IPS DF 6.9 (cell line): ENCODE measurements at regions not wholly inside any gene's neighbourhood (a gene's known extent, or its start where the extent isn't known, plus 50 kb on each side); places are given as distances from the start of the nearest gene placed in this dataset.
"Not testable (repeated sequence)": the region's sequence is repeated elsewhere in the genome, so short reads cannot be mapped to it uniquely, and the experiment has no call there.

Experiments used
- DNase-seq: peaks from one replicate; pipeline ENCODE4 v3.0.0-alpha.2; 2013; ENCODE audit warnings: low read depth, low spot score
- H3K27ac ChIP-seq: one replicate; pipeline ENCODE4 v1.5.1; 2013; ENCODE audit warnings: low read length, control low read depth
- H3K27me3 ChIP-seq: 2 replicates; pipeline ENCODE4 v1.6.1; 2013; ENCODE audit warnings: mild to moderate bottlenecking, low read length; ENCODE audit not compliant: control insufficient read depth, insufficient read depth
- H3K36me3 ChIP-seq: 2 replicates; pipeline ENCODE4 v1.6.1; 2013; ENCODE audit warnings: low read length; ENCODE audit not compliant: control insufficient read depth, insufficient read depth
- H3K4me1 ChIP-seq: 2 replicates; pipeline ENCODE4 v1.6.1; 2013; ENCODE audit warnings: low read length; ENCODE audit not compliant: control insufficient read depth, insufficient read depth
- H3K4me3 ChIP-seq: 2 replicates; pipeline ENCODE4 v1.5.1; 2013; ENCODE audit warnings: mild to moderate bottlenecking, low read length
- H3K9me3 ChIP-seq: 2 replicates; pipeline ENCODE4 v1.6.1; 2013; ENCODE audit warnings: low read length, inconsistent platforms; ENCODE audit not compliant: control insufficient read depth, insufficient read depth
- WGBS: extraction: QIAGEN DNeasy Blood & Tissue Kit; methylation state at CpG from one replicate; pipeline ENCODE4 v1.1.7; 2013; ENCODE audit warnings: mixed read lengths, missing lambda C conversion rate; ENCODE audit not compliant: insufficient read length, insufficient coverage; 5-methylcytosine and 5-hydroxymethylcytosine counted together

DNA sequence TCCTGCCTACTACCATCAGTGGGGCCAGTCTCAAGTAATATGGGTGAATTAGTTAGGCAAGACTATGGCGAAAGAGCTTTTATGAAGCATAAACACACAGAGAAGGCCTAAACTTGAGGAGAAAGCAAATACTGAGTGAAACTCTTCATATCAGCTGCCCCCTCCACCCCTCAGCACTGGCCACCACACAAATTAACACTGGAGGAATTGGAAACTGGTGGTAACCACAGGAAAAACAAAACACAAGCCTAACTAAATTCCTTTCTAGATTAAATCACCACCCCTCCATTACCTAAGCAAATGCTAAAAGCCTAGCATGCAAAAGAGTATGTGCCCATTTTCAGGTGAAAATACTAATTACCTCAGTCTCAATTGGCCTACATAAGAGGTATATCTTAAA, 774.7 kb upstream of the NECTIN3 start:
- H3K4me1 ChIP-seq, result no peaks in the 10 kb centered on the region; the same call in 1 of the 2 replicates
- H3K36me3 ChIP-seq, result no peaks in the 10 kb centered on the region
- no CpG with 5 or more reads among the region's 1 CpG for WGBS
- no peak overlapping the region for H3K27ac ChIP-seq
- no peak overlapping the region for H3K4me3 ChIP-seq
- DNase-seq, result no peak
- peaks cover 2% of the 10 kb centered on the region; the same call in 1 of the 2 replicates for H3K9me3 ChIP-seq
- H3K27me3 ChIP-seq, result no peaks in the 10 kb centered on the region

DNA sequence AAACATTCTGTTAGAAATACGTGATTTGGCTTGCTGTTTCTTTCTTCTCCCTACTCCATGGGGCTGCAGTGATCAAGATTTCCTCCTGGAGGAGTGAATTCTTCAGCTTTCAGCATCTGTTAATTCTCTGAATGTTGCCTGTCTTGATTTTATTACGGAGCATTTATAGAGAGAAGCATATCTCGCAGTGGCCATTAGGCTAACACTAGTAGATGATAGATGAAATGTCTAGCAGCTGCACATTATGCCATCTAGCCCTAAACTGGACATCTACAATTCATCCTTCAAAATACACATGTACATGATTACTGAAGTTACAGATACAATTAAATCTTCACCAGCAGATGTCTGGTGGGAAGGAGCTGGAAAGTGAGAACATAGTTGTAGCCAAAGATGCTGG, 769.8 kb upstream of the NECTIN3 start:
- no CpG with 5 or more reads among the region's 3 CpGs for WGBS
- DNase-seq, result no peak
- Histone ChIP-seq H3K9me3 (no peaks in the 10 kb centered on the region), H3K36me3 (no peaks in the 10 kb centered on the region), H3K4me1 (no peaks in the 10 kb centered on the region; the same call in 1 of the 2 replicates), H3K4me3 (no peak overlapping the region), H3K27me3 (no peaks in the 10 kb centered on the region), H3K27ac (no peak overlapping the region)

DNA sequence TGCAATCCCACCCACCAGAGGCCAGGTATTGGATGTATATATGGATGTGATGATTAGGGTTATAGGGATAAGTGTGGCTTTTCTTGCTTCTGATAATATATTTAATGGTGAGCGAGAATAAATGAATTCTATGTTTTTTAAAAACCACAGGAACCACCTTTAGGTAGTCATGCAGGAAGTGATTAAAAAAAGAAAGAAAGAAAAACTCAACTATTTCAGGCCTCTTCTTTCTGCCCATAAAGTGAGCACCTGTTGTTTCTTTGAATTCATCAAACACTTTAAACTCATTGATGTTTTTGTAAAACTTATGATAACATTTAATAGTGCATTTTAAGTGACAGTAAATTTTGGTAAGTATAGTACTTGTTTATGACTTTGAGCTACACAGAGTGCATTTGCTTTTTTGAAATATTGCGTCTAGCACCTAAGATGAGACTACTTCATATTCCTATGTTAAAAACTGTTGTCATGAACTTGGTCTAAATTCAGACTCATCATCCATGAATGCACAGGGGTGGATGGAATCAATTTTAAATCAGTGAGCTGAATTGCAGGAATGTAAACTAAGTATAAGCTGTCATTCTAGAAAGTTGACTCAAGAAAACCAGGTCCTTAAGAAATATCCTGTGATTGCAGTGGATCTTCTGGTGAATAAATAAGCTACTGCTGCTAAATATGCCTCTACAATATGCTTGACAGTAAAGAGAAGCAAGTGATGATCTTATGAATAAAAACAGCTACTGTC, 764.4 kb upstream of the NECTIN3 start:
- Histone ChIP-seq H3K4me1 (no peaks in the 10 kb centered on the region), H3K27ac (no peak overlapping the region), H3K36me3 (no peaks in the 10 kb centered on the region), H3K9me3 (no peaks in the 10 kb centered on the region), H3K4me3 (no peak overlapping the region), H3K27me3 (no peaks in the 10 kb centered on the region)
- 100% methylated on average over 1 of the region's 2 CpGs for WGBS
- no peak for DNase-seq

DNA sequence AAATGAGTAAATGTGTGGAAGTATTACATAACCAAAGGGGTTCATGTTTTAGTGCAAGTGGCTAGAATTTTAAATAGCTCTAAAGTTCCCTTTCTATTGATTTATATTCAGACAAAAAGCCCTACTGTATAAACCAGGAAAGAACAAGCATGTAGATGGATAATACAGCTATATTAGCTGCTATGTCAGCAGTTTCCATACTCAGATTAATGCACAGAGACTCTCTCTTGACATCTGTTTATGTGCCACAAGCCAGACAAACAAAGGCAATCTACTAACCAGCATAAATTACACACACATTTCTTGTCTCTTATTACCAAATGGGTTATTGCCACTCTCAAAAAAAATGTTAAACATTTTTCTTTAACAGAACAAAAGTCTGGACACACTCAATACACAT, 760.1 kb upstream of the NECTIN3 start:
- DNase-seq, result no peak
- Histone ChIP-seq H3K4me1 (no peaks in the 10 kb centered on the region), H3K27ac (no peak overlapping the region), H3K27me3 (no peaks in the 10 kb centered on the region), H3K36me3 (no peaks in the 10 kb centered on the region), H3K9me3 (no peaks in the 10 kb centered on the region), H3K4me3 (no peak overlapping the region)

DNA sequence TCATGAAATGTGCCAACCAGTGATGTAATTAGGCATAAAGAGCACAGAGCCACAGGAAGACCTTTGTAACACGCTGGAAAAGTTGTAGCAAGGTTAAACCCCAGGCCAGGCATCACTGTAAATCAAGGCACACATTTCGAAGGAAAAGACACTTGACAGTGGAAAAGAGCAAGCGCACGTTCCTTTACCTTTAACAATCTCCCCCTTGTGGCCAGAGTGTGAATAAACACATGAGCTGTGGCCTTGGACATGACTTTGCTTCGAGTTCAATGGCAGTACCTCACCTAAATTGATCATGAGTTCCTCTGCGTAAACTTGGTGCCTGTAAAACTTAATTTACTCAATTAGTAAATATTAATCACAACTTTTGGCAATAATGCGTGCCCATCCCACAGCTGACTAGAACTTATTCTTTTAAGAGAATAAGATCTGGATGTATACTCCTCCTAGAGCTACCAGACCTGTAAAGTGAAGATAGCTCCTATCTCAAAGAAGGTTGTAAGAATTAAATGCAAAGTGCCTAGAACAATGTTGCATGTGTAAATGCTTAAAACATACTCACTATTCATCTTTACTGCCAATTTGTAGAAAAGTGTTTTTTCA, 757.0 kb upstream of the NECTIN3 start:
- Histone ChIP-seq H3K36me3 (no peaks in the 10 kb centered on the region), H3K27me3 (no peaks in the 10 kb centered on the region), H3K4me1 (no peaks in the 10 kb centered on the region), H3K27ac (no peak overlapping the region), H3K9me3 (no peaks in the 10 kb centered on the region), H3K4me3 (no peak overlapping the region)
- peak; percentile 58 for DNase-seq
- no CpG with 5 or more reads among the region's 7 CpGs for WGBS

DNA sequence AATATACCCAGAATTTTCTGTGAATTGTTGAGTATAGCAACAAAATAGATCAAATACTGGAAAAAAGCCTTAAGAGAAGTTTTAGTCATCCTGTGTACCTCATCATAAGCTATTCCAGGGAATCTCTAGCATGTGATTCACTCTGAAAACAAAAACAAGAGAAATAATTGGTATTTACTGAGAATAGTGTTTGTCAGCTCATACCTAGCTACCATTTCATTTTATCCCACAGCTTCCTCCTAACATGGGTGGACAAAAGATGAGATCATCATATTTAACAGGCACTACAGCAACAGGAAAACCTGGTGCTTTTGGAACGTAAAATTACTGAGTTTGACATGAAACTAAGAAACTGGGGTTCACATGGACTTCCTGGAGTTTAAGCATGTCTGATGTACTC, 753.5 kb upstream of the NECTIN3 start:
- Histone ChIP-seq H3K36me3 (no peaks in the 10 kb centered on the region), H3K4me3 (no peak overlapping the region), H3K27me3 (no peaks in the 10 kb centered on the region), H3K4me1 (no peaks in the 10 kb centered on the region), H3K27ac (no peak overlapping the region), H3K9me3 (no peaks in the 10 kb centered on the region)
- DNase-seq, result no peak
- WGBS, result no CpG with 5 or more reads among the region's 1 CpG

DNA sequence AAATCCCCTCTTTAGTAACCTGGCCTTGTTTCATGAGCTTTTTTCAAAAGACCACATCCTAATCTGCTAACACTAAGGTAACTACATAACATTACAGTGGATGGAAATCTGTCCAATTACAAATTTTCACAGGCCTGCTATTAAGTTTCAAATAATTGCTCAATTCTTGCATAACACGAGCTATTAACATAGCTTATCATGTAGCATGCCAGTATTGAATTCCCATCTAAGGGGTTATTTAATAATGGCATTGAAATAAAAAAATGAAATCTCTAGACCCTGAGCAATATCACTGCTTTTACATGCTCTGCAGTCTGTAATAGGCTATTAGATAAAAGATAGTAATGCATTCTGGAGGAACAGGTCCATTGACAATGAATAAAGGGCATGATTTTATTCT, 748.3 kb upstream of the NECTIN3 start:
- no peaks in the 10 kb centered on the region for H3K4me1 ChIP-seq
- no CpG with 5 or more reads among the region's 1 CpG for WGBS

DNA sequence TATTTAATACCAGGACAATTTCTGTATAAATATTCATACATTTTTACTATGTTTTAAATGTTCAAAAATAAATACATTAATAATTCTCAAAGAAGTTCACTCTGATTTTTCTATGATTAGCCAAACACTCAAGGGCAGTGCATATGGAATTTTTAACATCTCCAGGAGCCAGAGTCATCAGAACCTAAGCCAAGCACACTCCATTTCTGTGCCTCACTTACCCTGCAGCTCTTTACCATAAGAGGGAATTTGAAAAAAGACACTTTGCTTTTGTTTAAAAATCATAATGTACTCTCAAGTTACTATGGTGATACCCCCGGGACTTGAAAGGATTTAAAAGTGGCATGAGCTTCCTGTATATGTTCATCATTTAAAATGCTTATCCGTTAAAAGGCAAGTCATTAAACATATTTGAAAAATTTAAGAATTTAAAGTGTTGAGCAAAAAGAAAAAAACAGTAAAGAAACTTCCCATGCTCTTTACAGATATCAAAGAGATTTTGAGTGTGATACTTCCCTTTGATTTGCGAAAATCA, 747.4 kb upstream of the NECTIN3 start:
- no peaks in the 10 kb centered on the region for H3K36me3 ChIP-seq
- H3K4me1 ChIP-seq, result no peaks in the 10 kb centered on the region
- no peaks in the 10 kb centered on the region for H3K9me3 ChIP-seq
- H3K27me3 ChIP-seq, result no peaks in the 10 kb centered on the region
- no peak overlapping the region for H3K4me3 ChIP-seq
- DNase-seq, result no peak
- no CpG with 5 or more reads among the region's 3 CpGs for WGBS
- no peak overlapping the region for H3K27ac ChIP-seq

More for the DNA sequence above, 748.3 kb upstream of the NECTIN3 start:
- Histone ChIP-seq H3K36me3 (no peaks in the 10 kb centered on the region), H3K4me3 (no peak overlapping the region), H3K9me3 (no peaks in the 10 kb centered on the region), H3K27me3 (no peaks in the 10 kb centered on the region), H3K27ac (no peak overlapping the region)
- DNase-seq, result no peak

DNA sequence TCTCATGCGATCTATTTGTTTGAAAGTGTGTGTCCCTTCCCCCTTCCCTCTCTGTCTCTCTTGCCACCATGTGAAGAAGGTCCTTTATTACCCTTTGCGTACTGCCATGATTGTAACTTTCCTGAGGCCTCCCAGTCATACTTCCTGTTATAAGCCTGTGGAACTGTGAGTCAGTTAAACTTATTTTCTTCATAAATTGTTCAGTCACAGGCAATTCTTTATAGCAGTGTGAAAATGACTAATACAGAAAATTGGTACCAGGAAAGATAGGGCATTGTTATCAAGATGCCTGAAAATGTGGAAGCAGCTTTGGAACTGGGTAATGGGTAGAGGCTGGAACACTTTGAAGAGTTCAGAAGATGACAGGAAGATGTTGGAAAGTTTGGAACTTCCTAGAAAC, 743.7 kb upstream of the NECTIN3 start:
- H3K4me1 ChIP-seq, result no peaks in the 10 kb centered on the region
- H3K36me3 ChIP-seq, result no peaks in the 10 kb centered on the region
- WGBS, result no CpG with 5 or more reads among the region's 2 CpGs
- no peaks in the 10 kb centered on the region for H3K27me3 ChIP-seq
- no peak overlapping the region for H3K27ac ChIP-seq
- H3K9me3 ChIP-seq, result no peaks in the 10 kb centered on the region
- no peak for DNase-seq
- H3K4me3 ChIP-seq, result no peak overlapping the region

DNA sequence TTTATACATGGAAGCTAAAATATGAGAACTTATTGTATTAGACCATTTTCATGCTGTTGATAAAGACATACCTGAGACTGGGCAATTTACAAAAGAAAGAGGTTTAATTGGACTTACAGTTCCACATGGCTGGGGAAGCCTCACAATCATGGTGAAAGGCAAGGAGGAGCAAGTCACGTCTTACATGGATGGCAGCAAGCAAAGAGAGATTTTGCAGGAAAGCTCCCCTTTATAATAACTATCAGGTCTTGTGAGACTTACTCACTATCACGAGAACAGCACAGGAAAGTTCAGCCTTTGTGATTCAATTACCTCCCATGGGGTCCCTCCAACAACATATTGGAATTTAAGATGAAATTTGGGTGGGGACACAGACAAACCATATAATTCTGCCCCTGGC, 740.1 kb upstream of the NECTIN3 start:
- not testable (repeated sequence) for H3K27me3 ChIP-seq, H3K9me3 ChIP-seq, H3K27ac ChIP-seq, H3K4me1 ChIP-seq, H3K36me3 ChIP-seq, DNase-seq, H3K4me3 ChIP-seq
- WGBS, result no CpG with 5 or more reads among the region's 2 CpGs

DNA sequence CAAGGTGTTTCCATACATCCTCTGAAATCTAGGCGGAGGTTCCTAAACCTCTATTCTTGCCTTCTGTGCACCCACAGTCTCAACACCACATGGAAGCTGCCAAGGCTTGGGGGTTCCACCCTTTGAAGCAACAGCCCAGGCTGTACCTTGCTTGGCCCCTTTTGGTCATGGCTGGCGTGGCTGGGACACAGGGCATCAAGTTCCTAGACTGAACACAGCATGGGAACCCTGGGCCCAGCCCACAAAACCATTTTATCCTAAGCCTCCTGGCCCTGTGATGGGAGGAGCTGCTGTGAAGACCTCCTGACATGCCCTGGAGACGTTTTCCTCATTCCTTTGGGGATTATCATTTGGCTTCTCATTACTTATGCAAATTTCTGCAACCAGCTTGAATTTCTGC, 739.0 kb upstream of the NECTIN3 start:
- Histone ChIP-seq H3K27ac (no peak overlapping the region), H3K9me3 (no peaks in the 10 kb centered on the region), H3K27me3 (no peaks in the 10 kb centered on the region), H3K36me3 (no peaks in the 10 kb centered on the region), H3K4me1 (no peaks in the 10 kb centered on the region), H3K4me3 (no peak overlapping the region)
- DNase-seq, result no peak
- WGBS, result no CpG with 5 or more reads among the region's 3 CpGs
